Nephron (organoid): ENCODE measurements at regions not wholly inside any gene's neighbourhood (a gene's known extent, or its start where the extent isn't known, plus 50 kb on each side); places are given as distances from the start of the nearest gene placed in this dataset.
"Not testable (repeated sequence)": the region's sequence is repeated elsewhere in the genome, so short reads cannot be mapped to it uniquely, and the experiment has no call there.

ENCODE experiments used
- H3K27ac Mint-ChIP-seq, 3 experiments: 2 replicates each; pipeline ENCODE4 v1.8.0; 2020; ENCODE audit warnings: mixed read lengths in 3 of 3, mild to moderate bottlenecking in 2 of 3, moderate library complexity in 1 of 3
- H3K27me3 Mint-ChIP-seq: 2 replicates; pipeline ENCODE4 v1.8.0; 2021; ENCODE audit warnings: low read depth, mild to moderate bottlenecking, moderate library complexity, mixed read lengths
- H3K36me3 Mint-ChIP-seq: 2 replicates; pipeline ENCODE4 v1.8.0; 2020; ENCODE audit warnings: low read depth, mixed read lengths
- H3K4me1 Mint-ChIP-seq: 2 replicates; pipeline ENCODE4 v1.8.0; 2020; ENCODE audit warnings: mixed read lengths
- H3K4me3 Mint-ChIP-seq, 3 experiments: 2 replicates each; pipeline ENCODE4 v1.8.0; 2020; ENCODE audit warnings: mild to moderate bottlenecking in 3 of 3, mixed read lengths in 3 of 3, moderate library complexity in 2 of 3
- H3K9me3 Mint-ChIP-seq: 2 replicates; pipeline ENCODE4 v1.8.0; 2020; ENCODE audit warnings: mixed read lengths

- not testable (repeated sequence) for H3K9me3 Mint-ChIP-seq, H3K4me3 Mint-ChIP-seq, H3K36me3 Mint-ChIP-seq, H3K27ac Mint-ChIP-seq, H3K4me1 Mint-ChIP-seq, H3K27me3 Mint-ChIP-seq
Observed at GRCh38 chr21:5107637-5108036, 5413.7 kb upstream of the TPTE start.

GRCh38 chr21:5108048-5108775 is 5413.2 kb upstream of the TPTE start:
- not testable (repeated sequence) for H3K4me1 Mint-ChIP-seq, H3K4me3 Mint-ChIP-seq, H3K27me3 Mint-ChIP-seq, H3K9me3 Mint-ChIP-seq, H3K27ac Mint-ChIP-seq, H3K36me3 Mint-ChIP-seq

- not testable (repeated sequence) for H3K4me3 Mint-ChIP-seq, H3K36me3 Mint-ChIP-seq, H3K27ac Mint-ChIP-seq, H3K4me1 Mint-ChIP-seq, H3K9me3 Mint-ChIP-seq, H3K27me3 Mint-ChIP-seq
Observed at GRCh38 chr21:5111197-5111596, 5410.2 kb upstream of the TPTE start.

GRCh38 chr21:5113092-5113491 is 5408.3 kb upstream of the TPTE start:
- not testable (repeated sequence) for H3K36me3 Mint-ChIP-seq

GRCh38 chr21:5114468-5114867 is 5406.9 kb upstream of the TPTE start:
- not testable (repeated sequence) for H3K27me3 Mint-ChIP-seq, H3K36me3 Mint-ChIP-seq

More at GRCh38 chr21:5113092-5113491, 5408.3 kb upstream of the TPTE start:
- not testable (repeated sequence) for H3K27ac Mint-ChIP-seq, H3K4me3 Mint-ChIP-seq, H3K27me3 Mint-ChIP-seq, H3K9me3 Mint-ChIP-seq, H3K4me1 Mint-ChIP-seq

GRCh38 chr21:5114893-5115645 is 5406.3 kb upstream of the TPTE start:
- H3K27me3 Mint-ChIP-seq, H3K27ac Mint-ChIP-seq, H3K4me1 Mint-ChIP-seq: not testable (repeated sequence)

More at GRCh38 chr21:5114468-5114867, 5406.9 kb upstream of the TPTE start:
- H3K4me1 Mint-ChIP-seq, H3K9me3 Mint-ChIP-seq, H3K27ac Mint-ChIP-seq, H3K4me3 Mint-ChIP-seq: not testable (repeated sequence)

GRCh38 chr21:5115646-5116343 is 5405.6 kb upstream of the TPTE start:
- H3K27ac Mint-ChIP-seq, H3K27me3 Mint-ChIP-seq, H3K4me3 Mint-ChIP-seq, H3K4me1 Mint-ChIP-seq, H3K9me3 Mint-ChIP-seq, H3K36me3 Mint-ChIP-seq: not testable (repeated sequence)

More at GRCh38 chr21:5114893-5115645, 5406.3 kb upstream of the TPTE start:
- H3K4me3 Mint-ChIP-seq, H3K9me3 Mint-ChIP-seq, H3K36me3 Mint-ChIP-seq: not testable (repeated sequence)

- H3K27ac Mint-ChIP-seq, H3K4me1 Mint-ChIP-seq, H3K27me3 Mint-ChIP-seq, H3K4me3 Mint-ChIP-seq, H3K36me3 Mint-ChIP-seq, H3K9me3 Mint-ChIP-seq: not testable (repeated sequence)
Observed at GRCh38 chr21:5116344-5117123, 5404.8 kb upstream of the TPTE start.

GRCh38 chr21:5117135-5117534 is 5404.2 kb upstream of the TPTE start:
- H3K27me3 Mint-ChIP-seq, H3K36me3 Mint-ChIP-seq, H3K4me3 Mint-ChIP-seq, H3K9me3 Mint-ChIP-seq, H3K27ac Mint-ChIP-seq, H3K4me1 Mint-ChIP-seq: not testable (repeated sequence)

GRCh38 chr21:5117666-5118295 is 5403.6 kb upstream of the TPTE start:
- H3K9me3 Mint-ChIP-seq, H3K36me3 Mint-ChIP-seq, H3K4me3 Mint-ChIP-seq, H3K27me3 Mint-ChIP-seq, H3K27ac Mint-ChIP-seq, H3K4me1 Mint-ChIP-seq: not testable (repeated sequence)

- H3K27me3 Mint-ChIP-seq, H3K36me3 Mint-ChIP-seq, H3K27ac Mint-ChIP-seq, H3K4me1 Mint-ChIP-seq, H3K9me3 Mint-ChIP-seq, H3K4me3 Mint-ChIP-seq: not testable (repeated sequence)
Observed at GRCh38 chr21:5118296-5118679, 5403.1 kb upstream of the TPTE start.

- H3K36me3 Mint-ChIP-seq, H3K4me3 Mint-ChIP-seq, H3K27me3 Mint-ChIP-seq, H3K4me1 Mint-ChIP-seq, H3K9me3 Mint-ChIP-seq, H3K27ac Mint-ChIP-seq: not testable (repeated sequence)
Observed at GRCh38 chr21:5119179-5119578, 5402.2 kb upstream of the TPTE start.

GRCh38 chr21:5121399-5121798 is 5400.0 kb upstream of the TPTE start:
- H3K9me3 Mint-ChIP-seq, H3K4me3 Mint-ChIP-seq, H3K27ac Mint-ChIP-seq, H3K27me3 Mint-ChIP-seq, H3K4me1 Mint-ChIP-seq, H3K36me3 Mint-ChIP-seq: not testable (repeated sequence)

- H3K27ac Mint-ChIP-seq, H3K36me3 Mint-ChIP-seq, H3K4me1 Mint-ChIP-seq, H3K4me3 Mint-ChIP-seq, H3K9me3 Mint-ChIP-seq, H3K27me3 Mint-ChIP-seq: not testable (repeated sequence)
Observed at GRCh38 chr21:5121849-5122248, 5399.5 kb upstream of the TPTE start.
